GM13976 (cell line): ENCODE measurements at regions not wholly inside any gene's neighbourhood (a gene's known extent, or its start where the extent isn't known, plus 50 kb on each side); places are given as distances from the start of the nearest gene placed in this dataset.

Source experiments
- DNase-seq: peaks from one replicate; pipeline ENCODE4 v3.0.0; 2012; ENCODE audit warnings: low spot score
- CTCF ChIP-seq: IDR thresholded peaks from 2 replicates; pipeline ENCODE4 v1.5.1; 2012; ENCODE audit warnings: borderline replicate concordance, mild to moderate bottlenecking; ENCODE audit not compliant: insufficient read depth; ENCODE audit errors: extremely low read depth, missing control alignments, control extremely low read depth
- in situ Hi-C: fragments of 300-500 bp; cut with MboI; formaldehyde crosslinking; loops from one replicate; pipeline ENCODE4 v1.12.0; 2022; ENCODE audit warnings: low sequenced_read_pairs, mixed read lengths, inconsistent platforms; ENCODE audit not compliant: unreplicated experiment

GRCh38 chr5:124274949-124275348 is 471.5 kb downstream of the ZNF608 start:
- no peak for DNase-seq
- in situ Hi-C loops: no loop called here
- no peak for TF ChIP-seq CTCF

- no peak for DNase-seq
- in situ Hi-C loops: no loop called here
- no peak for TF ChIP-seq CTCF
These were observed 481.9 kb downstream of the ZNF608 start for GRCh38 chr5:124264499-124264898.

- no peak for TF ChIP-seq CTCF
- in situ Hi-C loops: no loop called here
- no peak for DNase-seq
These were observed 482.6 kb downstream of the ZNF608 start for GRCh38 chr5:124263680-124264491.

- DNase-seq: no peak
- in situ Hi-C loops: no loop called here
- no peak for TF ChIP-seq CTCF
These were observed 483.4 kb downstream of the ZNF608 start for GRCh38 chr5:124262991-124263571.

- TF ChIP-seq CTCF: no peak
- in situ Hi-C loops: no loop called here
- no peak for DNase-seq
These were observed 484.0 kb downstream of the ZNF608 start for GRCh38 chr5:124262470-124262869.

- in situ Hi-C loops: no loop called here
- no peak for DNase-seq
- TF ChIP-seq CTCF: no peak
These were observed 484.6 kb downstream of the ZNF608 start for GRCh38 chr5:124261848-124262247.
